D341Med (cell line): ENCODE measurements at regions not wholly inside any gene's neighbourhood (a gene's known extent, or its start where the extent isn't known, plus 50 kb on each side); places are given as distances from the start of the nearest gene placed in this dataset.
"Not testable (repeated sequence)": the region's sequence is repeated elsewhere in the genome, so short reads cannot be mapped to it uniquely, and the experiment has no call there.

Experiments used
- DNase-seq: peaks from one replicate; pipeline ENCODE4 v3.0.0; 2012; ENCODE audit warnings: low spot score

DNA sequence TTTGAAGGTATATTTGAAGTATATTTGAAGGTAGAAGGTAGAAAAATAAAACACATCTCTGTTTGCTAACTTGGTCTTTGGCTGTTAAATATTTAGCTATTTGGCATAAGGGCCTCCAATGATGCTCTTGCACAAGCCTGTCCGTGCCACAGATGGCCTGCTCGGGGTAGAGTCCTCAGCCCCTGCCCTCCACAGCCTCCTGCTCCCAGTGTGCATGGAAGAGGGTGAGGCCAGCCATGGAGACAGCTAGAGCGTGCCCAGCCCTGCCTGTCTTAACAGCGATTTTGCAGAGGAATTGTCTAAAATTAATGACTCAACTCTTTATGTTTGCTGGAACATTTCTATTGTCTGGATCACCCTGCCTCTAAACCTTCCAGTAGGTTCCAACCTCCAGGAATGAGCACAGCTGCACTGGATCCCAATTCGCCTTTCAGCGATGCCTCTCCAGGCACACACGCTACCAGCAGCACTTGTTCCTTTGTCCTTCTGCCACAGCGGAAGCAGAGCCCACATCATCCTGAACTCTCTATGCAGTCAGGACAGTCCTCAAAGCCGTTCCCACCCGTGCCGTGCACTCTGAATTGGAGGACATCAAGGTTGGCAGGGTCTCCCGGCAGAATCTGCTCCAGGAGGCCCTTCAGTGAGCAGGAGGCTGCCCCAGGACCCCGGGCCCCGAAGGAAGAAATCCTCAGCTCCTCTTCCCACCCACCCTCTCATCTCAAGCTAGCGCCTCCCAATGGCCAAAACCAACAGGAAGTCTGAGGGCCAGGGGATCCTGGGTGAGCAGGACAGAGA lies 254.0 kb upstream of the IRX1 start:
- no peak for DNase-seq

DNA sequence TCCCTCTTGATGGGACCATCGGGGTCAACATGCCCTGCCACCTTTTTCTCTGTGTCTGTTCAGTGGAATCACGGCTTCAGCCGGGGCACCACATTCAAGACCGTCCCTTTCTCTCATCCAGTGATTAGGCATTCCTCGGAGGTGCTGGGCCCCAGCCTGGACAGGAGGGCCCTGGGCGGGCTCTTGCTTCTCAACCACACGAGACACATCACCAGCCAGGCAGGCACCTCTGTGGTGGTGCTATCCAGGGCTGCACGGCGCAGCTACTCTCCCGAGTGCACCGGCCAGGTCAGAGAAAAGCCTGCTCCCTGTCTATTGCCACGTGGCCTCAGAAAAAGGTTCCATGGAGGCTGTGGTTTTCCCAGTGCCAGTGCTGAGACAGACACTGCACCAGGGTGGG lies 255.2 kb upstream of the IRX1 start:
- no peak for DNase-seq

DNA sequence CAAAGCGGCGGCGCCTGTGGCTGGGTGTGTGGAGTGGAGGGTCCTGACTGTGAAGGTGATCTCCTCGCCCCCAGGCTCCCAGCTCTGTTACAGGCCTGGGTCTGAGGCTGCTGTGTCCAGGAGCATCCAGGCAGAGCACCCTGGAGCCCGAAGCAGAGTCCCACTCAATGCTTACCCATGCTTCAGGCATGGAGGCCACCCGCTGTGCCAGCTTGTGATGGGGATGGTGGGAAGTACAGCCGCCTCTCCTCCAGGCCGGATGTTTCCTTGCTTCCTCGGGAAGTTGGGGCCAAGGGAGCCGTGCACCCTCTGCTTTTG lies 255.9 kb upstream of the IRX1 start:
- no peak for DNase-seq

DNA sequence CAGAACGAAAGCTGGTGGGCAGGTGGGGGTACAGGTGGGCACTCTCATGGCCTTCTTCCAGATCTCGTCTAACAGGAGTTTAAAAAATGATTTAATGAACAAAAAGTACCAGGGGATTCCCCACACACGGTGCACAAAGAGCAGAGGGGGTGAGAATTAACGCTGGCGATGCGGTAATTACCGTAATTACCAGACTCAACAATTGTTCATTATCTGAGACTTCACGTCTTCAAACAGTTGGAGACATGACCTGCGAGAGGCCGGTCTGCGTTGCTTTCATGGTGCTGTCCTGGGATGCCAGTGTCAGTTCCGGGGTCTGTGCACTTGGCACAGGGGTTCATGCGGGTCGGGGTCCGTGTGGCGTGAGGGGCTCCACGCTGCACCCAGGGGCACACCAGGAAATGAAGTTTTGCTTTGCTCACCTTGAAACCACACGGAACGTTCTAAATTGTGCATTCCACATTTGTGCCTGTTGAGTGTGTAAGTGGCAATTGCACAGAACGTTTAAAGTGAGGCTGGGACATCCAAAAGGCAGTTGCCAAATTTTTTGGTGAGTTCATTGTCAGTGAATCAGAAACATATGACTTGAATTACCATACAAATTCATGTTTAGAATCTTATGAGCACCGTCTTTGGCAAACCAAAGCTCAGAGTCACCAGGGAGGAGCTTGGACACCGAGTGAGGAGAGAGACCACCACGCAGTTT lies 256.4 kb upstream of the IRX1 start:
- DNase-seq, result no peak

GRCh38 chr5:3337812-3338541 lies 257.7 kb upstream of the IRX1 start:
- DNase-seq, result no peak

GRCh38 chr5:3336666-3337065 lies 259.0 kb upstream of the IRX1 start:
- DNase-seq, result no peak

DNA sequence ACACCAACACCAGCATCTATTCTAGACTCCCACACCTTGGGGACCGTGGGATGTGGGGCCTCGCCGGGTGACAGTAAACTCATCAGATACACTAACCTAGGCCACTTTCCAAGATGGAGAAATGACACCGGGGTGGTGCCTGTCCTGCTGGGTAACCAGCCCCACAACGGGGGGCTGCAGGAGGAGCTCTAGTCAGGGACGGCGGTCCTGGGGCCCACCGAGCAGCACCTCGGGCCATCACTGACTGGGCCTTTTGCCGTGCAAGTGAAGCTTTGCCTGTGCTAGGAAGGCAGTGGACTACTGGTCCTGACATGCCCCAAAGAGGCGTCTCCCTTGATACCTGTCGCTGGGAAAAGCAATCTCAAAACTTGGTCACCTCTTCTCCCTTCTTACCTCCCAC lies 260.3 kb upstream of the IRX1 start:
- no peak for DNase-seq

DNA sequence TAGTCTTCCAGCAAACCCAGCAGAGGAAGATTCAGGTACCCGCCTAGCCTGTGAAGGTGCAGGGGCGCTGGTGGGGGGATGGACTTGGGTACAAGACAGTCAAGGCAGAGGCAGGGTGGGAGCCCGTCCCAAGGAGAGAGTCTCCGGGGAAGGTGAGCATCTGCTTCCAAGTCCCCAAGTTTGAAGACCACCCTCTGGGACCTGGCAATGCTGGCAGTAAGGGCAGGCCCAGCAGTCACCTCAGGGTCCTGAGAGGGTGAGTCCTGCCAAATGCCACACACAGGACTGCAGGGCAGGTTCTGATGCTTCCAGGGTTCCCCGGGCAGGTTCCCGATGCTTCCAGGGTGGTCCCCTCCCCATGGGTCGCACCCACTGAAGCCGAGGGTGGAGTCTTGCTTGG lies 261.8 kb upstream of the IRX1 start:
- DNase-seq, result no peak

DNA sequence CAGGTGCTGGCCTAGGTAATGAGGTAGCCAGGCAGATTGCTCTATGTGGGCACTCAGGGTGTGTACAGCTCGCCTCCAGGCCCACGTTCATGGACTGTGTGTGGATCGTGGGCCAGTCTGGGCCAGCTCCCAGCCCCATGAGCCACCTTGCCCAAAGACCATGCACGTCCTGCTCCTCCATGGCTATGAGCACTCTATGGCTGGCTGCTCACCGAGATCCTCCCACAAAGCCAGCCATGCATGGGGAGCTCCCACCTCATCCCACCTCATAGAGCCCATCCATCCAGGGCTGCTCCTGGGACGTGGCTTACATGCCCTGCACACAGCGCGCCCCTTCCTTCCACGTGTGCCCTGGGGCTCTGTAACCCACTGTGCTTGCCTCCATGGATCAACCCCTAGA lies 262.5 kb upstream of the IRX1 start:
- DNase-seq, result no peak

DNA sequence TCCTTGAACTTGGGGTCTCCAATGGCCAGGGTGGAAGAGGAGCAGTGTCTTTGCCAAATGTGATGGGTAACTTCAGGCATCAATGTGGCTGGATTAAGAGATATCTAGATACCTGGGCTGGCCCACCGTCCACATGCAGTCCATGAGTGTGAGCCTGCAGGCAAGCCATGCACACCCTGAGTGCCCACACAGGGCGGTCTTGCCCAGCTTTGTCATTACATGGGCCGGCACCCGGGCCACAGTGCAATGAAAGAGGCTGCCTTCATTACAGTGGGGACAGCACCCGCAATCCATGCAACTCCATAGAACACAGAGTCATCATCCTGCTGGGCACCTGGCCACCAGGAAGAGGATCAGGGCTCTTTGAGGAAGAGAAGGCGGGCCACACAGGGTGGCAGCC lies 263.8 kb upstream of the IRX1 start:
- no peak for DNase-seq

DNA sequence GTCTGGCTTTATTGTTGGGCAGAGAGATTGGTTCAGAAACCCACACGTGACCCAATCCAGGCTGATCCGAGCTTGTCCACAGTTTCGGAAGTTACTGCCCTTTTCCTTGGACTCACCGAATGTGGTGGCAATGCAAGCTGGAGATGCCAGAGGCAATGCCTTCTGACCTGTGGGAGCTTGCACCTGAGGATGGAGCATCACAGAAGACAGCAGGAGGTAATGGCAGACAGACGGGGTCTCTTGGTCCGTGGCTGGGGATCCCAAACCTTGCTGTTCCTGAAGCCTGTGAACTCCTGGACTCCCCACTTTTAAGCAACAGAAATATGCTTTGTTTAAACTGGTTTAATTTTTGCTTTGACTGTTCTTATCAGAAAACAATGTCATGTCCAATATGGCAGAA lies 265.2 kb upstream of the IRX1 start:
- no peak for DNase-seq

DNA sequence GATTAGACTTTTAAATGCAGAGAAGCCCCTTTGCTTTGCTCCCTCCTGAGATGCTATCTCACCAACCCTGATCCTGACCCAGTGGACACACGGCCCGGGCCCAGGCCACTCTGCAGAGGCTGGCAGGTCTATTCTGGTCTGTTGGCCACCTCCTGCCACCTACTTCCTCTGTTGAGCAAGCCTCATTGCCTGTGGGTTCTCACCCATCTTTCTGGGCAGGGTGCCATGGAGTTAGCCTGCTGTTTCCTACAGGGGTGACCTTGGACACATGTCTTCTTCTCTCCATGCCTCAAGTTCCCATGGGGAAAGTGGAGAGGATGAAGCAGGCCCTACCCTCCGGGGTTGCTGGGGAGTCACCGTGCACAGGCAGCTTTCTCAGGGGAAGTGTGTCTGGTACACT lies 266.2 kb upstream of the IRX1 start:
- DNase-seq, result no peak

- DNase-seq, result no peak
Measured at GRCh38 chr5:3326841-3327232, 268.8 kb upstream of the IRX1 start.

GRCh38 chr5:3325972-3326840 lies 269.4 kb upstream of the IRX1 start:
- DNase-seq, result no peak

- DNase-seq, result peak; percentile 45
Measured at GRCh38 chr5:3325201-3325971, 270.2 kb upstream of the IRX1 start.

DNA sequence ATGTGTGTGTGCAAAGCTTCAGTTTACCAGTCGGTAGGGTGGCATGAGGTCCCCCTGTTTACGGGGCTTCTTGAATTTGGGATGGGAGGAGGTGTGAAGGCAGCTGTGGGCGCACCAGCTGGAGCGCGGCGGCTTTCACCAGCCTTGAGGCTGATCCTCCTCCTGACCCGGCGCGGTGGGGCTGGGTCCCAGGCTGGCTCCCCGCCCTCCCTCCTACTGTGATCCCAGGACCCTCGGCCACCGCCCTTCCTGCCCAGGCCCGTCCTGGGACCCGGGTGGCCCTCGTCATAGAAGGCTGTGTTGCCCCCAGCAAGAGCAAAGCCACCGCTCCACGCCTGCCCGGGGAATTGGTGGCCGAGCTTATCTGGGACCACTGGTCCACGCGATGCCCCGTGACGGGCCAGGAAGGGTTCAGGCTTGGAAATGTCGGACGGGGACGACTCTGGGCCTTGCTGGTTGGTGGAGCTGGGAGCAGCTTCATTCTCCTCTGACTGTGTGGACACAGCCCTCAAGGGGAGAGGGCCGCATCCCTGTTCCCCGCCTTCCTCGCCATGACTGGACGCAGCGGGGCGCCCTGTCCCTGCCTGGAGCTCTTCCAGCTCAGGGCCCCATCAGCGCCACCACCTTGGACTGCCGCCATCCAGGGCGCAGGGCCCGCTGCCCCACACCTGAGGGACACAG lies 271.1 kb upstream of the IRX1 start:
- peak; percentile 34 for DNase-seq

- not testable (repeated sequence) for DNase-seq
Measured at GRCh38 chr5:3323966-3324365, 271.7 kb upstream of the IRX1 start.

GRCh38 chr5:3323144-3323543 lies 272.5 kb upstream of the IRX1 start:
- DNase-seq, result no peak

- no peak for DNase-seq
Measured at GRCh38 chr5:3322642-3323041, 273.0 kb upstream of the IRX1 start.

DNA sequence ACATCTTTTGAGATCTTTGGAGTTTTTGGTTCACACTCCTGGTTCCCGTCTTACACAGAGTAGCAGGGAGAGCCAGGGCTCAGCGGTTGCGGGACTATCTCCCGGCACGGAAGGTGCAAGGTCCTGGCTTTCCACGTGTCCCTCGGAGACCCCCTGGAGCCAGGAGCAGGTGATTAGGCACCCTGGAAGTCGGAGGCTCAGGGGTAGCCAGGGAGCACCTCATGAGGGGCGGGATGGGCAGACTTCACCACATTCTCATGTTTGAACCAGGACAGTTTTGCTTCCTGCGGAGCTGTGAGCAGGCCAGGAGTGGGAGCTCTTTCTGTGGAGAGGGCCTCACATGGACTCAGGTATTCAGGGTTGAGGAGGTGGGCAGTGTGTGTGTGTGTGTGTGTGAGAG lies 273.7 kb upstream of the IRX1 start:
- DNase-seq, result no peak
